GM12892 (cell line): ENCODE measurements at regions not wholly inside any gene's neighbourhood (a gene's known extent, or its start where the extent isn't known, plus 50 kb on each side); places are given as distances from the start of the nearest gene placed in this dataset.

ENCODE experiments used
- DNase-seq: peaks from one replicate; pipeline ENCODE4 v3.0.0; 2011; ENCODE audit not compliant: insufficient read length
- FAIRE-seq: peaks from 2 replicates; lab custom pipeline; 2011; peaks lifted over from hg19 to GRCh38; lab: Jason Lieb, UNC
- POLR2A ChIP-seq: IDR thresholded peaks from 2 replicates; pipeline ENCODE4 v1.6.1; 2011; ENCODE audit warnings: low read depth, low read length, control low read depth
- POLR2AphosphoS5 ChIP-seq: IDR thresholded peaks from 2 replicates; pipeline ENCODE4 v1.6.1; 2011; ENCODE audit warnings: low read depth, low read length, control low read depth
- TAF1 ChIP-seq: IDR thresholded peaks from 2 replicates; pipeline ENCODE4 v1.6.1; 2011; ENCODE audit warnings: low read depth, mild to moderate bottlenecking, control low read depth, low read length, borderline replicate concordance

DNA sequence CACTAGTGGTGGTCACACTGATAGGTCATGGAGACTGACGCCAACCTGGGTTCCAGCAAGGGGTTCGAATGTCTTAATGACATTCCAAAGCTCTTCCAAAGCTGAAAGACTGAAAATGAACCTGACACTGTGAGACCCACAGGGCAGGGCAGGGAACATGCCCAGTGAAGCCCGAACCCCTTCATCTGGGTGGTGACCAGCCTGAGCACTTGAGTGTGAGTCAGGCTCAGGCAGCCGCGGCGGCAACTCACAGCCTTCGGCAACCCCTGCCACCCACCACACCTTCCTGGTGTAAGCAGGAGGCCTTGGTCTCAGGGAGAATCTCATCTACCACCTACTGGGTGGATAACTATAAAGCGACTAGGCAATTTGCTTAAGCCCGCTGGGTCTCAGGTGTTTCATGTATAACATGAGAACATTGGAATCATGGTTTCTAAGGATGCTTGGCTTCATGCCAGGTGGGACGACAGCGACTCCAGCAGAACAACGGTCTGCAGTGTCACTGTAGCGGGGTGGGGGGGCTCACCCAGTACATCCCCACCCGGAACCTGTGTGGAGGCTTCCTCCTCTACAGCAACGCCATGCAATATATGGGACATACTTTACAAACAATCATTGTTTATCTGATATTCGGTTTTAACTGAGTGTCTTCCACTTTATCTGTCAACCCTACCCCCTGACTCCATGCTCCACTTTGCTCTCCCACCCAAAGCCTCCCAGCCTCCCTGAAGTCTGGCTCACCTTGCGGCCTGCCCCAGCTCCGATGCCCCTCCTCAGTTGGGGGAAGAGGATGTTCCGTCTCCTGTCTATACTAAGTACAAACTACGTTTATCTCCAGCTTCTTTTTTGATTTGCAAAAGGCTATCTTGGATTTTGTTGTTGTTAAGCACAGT, 125.0 kb upstream of the MEF2A start:
- TF ChIP-seq TAF1 (no peak), POLR2AphosphoS5 (no peak), POLR2A (no peak)
- no peak for DNase-seq
- no peak for FAIRE-seq

DNA sequence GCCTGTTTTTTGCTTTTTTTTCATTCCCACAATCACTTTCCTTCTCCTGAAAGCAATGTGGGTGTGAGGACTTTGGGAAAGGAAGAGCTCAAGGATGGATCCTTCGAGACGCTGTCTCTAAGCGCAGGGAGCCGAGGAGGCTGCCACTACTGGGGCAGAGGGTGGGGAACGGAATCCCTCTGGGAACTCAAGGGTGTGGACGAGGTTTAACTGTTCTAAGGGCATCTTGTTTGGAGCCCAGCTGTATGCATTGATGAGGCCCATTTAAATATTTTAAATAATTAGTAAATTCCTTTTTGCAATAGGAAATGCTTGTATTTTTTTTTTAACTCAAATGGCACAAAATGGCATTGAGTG, 124.4 kb upstream of the MEF2A start:
- DNase-seq (no peak), FAIRE-seq (no peak)
- TF ChIP-seq POLR2A (no peak), POLR2AphosphoS5 (no peak), TAF1 (no peak)

DNA sequence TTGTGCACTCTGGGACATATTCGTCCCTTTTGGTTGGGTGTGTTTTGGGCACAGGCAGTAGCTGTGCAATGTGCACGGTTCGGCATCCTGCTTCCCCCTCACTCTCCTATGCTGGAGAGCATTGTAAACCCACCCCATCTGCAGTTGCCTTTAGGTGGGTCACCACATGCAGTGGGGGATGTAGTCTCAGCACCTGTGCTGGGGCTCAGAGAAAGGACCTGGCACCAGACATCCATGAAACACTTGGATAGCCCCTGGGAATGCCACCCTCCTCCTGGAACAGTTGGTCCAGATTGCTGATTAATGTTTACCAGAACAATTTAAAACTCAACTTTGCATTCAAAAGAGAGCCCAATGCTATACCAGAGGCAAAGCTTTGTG, 123.9 kb upstream of the MEF2A start:
- FAIRE-seq (no peak), DNase-seq (no peak)
- no peak for TF ChIP-seq TAF1
- TF ChIP-seq POLR2A = no peak
- no peak for TF ChIP-seq POLR2AphosphoS5

DNA sequence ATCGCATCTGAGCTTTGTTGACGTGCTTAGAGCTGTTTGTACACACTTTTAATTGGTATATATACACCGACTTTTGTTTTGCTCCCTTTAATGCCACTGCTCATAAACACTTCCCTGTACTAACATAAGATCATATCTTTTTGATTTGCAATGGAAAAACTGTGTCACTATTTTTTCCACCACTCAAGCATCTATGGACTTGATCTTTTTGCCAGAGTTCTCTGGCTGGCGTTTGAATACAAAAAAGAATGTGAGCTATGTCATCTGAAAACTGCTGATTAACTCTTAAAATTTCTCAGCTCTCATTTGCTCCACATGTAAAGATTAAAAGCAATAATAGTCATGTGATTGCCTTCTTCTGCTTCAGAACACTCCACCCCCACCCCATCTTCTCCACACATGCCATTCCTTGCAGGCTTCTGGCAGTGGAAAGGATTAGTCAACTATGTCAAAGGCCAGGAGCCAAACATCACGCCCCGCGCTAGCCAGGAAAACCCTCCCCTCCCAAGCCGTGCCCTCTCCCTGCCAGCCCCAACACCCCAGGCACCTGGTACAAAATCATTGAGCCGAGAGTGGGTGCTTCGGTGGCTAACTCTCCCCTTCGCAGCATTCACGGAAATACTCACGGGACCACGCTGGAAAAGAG, 123.4 kb upstream of the MEF2A start:
- FAIRE-seq = no peak
- DNase-seq = no peak
- no peak for TF ChIP-seq TAF1
- TF ChIP-seq POLR2A = no peak
- no peak for TF ChIP-seq POLR2AphosphoS5

DNA sequence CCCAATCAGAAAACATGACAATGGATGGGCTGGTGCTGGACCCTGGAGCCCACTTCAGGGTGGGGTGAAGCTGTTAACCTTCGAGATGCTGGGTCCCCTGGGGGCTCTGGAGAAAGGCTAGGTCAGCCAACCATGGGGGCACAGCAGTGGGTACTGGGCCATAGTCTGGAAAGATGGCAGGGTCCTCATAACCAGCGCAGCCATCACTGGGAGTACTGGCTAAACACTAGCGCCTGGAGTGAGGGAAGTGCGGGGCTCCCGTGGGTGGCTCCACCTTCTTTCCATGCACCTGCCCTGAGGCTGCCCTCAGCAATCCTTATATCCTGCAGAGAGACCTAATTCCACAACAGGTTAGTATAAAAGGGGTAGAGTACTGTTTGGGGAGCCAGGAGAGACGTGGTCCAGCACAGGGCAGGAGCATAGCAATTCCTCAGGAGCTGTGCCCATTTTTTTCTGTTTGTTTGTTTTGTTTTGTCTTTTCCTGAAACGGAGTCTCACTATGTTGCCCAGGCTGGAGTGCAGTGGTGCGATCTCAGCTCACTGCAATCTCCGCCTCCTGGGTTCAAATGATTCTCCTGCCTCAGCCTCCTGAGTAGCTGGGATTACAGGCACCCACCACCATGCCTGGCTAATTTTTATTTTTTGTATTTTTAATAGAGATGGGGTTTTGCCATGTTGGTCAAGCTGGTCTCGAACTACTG, 122.6 kb upstream of the MEF2A start:
- DNase-seq (no peak), FAIRE-seq (no peak)
- TF ChIP-seq POLR2AphosphoS5 (no peak), TAF1 (no peak), POLR2A (no peak)

DNA sequence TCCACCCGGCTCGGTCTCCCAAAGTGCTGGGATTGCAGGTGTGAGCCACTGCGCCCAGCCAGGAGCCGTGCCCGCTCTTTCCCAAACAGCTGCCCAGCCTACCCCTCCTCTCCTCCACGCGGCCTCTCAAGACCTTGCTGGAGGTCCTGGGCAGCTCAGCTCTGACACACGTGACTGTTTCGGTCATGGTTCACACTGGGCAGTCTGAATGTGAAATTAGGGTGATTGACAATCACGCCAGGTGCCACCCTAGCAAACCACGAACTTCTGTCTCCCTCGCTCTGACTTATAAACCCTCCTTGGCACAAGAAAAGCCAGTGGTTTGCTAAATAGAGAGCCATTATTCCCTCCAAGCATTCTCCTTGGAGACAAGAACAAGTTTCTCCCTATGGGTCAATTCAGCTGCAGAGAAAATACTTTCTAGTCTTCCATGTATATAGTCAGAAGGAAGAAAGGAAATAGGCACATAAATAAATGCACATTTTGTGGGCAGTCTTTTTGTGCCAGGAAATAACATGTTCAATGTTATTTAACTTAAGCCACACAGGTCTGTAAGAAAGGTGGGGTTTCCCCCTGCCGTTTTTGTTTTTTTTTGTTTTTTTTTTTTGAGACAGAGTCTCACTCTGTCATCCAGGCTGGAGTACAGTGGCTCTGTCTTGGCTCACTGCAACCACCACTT, 121.9 kb upstream of the MEF2A start:
- DNase-seq (no peak), FAIRE-seq (no peak)
- TF ChIP-seq TAF1 (no peak), POLR2A (no peak), POLR2AphosphoS5 (no peak)

DNA sequence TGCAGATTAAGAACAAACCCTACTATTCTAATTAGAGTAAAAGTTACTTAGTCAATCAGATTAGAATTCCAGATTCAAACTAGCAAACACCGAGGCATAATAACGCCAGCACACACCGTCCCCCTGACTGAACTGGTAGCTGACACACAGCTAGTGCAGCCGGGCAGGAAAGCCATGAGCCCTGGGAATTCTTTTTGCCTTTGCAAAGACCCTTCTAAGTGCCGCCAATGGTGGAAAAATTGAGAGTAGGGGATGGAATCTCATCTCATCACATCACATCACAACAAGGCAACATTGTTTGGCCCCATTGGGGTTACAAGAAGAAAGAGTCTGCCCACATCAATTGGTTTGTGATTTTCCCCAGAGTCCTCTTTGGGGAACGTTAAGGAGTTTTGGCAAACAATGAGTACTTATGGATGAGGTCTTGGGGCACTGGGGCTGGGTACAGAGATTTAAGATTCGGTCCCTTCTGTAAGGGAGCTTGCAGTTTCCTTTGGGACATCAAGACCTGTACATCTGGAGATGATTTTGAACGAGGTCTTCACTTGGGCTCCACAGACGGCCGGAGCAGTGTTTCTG, 120.4 kb upstream of the MEF2A start:
- TF ChIP-seq POLR2AphosphoS5 (no peak), POLR2A (no peak), TAF1 (no peak)
- DNase-seq = no peak
- FAIRE-seq = no peak

DNA sequence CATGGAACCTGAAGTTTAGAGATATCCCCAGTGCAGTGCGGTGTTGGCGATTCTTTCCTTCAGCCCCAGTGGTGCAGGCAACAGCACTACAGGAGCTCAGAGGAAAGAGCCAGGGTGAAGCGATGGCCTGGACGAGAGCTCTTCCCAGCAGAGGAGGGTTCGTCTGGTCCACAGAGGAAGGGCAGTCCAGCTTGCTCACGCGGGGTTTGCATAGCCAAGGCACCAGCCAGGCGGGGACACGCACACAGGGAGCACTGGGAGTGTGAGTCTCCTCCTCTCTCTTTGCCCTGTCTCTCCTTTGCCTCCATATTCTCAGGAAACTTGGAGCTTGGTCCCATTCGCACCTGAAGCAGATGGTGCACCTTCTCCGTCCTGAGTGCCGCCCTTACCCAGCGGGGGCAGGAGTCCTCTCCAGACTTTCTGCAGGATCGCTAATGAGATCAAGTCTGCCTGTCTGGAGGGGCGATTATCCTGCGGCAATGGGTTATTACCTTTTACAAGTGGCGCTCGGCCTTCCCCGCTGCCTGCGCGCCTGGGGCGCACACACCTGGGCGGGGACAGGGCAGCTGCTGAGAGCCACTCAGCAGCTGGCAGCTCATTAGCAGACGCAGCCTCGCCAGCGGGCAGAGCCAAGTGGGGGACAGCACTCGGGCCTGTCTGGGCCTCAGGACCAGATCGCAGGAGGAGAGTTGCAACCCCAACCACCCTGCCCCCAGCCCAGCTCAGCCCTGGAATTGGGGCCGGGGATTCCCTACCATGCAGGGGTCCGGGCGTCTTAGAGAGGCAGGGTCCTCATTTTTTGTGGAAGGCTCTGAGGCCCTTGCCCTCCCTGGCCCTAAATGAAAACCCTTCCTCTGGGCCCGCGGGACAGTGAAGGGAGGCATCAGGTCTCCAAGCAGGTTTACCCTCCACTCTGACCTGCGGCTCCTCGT, 119.0 kb upstream of the MEF2A start:
- TF ChIP-seq TAF1 = no peak
- TF ChIP-seq POLR2AphosphoS5 = no peak
- TF ChIP-seq POLR2A = no peak
- FAIRE-seq = no peak
- DNase-seq = no peak

DNA sequence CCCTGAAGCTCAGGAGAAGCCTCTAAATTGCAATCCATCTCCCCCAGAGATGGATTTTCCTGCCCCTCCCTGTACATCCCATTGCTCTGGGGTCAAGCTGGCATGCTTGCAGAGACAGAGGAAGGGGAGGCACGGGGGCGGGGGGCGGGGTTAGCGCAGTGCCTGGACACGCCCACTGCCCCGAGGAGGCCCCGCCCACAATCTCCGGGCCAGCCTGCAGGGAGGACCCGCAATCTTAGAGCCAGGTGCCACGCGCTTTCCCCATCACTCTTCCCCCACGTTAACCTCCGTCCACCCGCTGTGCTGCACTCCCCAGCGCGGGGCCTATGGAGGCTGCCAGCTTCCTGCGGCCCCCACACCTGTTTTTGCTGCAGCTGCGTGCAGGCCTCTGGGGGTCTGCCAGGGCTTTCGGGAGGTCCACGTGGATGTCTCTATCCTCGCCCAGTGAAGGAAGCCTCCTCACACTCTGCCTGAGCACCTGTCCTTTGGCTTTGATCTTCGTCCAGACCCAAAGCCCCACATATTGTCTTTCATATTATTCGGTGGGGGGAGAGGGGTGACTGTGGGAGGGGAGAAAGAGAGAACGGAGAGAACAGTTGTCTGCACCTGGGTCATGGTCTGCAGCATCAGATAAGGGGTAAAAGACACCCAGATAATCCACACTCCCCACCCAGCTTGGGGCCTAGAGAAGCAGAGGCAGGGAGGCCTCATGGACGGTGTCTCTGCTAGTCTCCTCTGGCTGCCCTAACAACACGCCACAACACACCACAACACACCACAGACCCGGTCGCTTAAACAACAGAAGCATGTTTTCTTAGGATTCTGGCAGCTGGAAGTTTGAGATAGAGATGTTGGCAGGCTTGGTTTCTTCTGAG, 118.0 kb upstream of the MEF2A start:
- TF ChIP-seq POLR2AphosphoS5 = no peak
- no peak for TF ChIP-seq TAF1
- no peak for TF ChIP-seq POLR2A
- FAIRE-seq (no peak), DNase-seq (no peak)

DNA sequence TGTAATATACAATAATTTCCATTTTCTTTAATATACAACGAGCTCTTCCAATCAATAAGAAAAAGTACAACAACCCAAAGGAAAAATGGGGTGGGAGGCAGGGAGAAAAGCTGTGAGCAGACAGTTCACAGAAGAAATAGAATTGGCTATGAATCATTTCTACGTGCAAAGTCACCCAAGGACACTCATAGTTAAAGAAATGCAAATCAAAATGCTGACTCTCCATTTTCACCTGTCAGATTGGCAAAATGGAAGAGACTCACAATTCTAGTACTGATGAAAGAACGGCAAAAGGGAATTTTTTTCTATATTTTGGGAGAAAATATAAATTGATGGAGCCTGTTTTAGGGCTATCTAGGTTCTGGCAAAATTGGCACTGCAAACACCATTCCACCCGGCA, 116.3 kb upstream of the MEF2A start:
- FAIRE-seq = no peak
- no peak for DNase-seq
- TF ChIP-seq POLR2A (no peak), POLR2AphosphoS5 (no peak), TAF1 (no peak)
